ENCODE measurements at regions not wholly inside any gene's neighbourhood (a gene's known extent, or its start where the extent isn't known, plus 50 kb on each side); places are given as distances from the start of the nearest gene placed in this dataset.
"Not testable (repeated sequence)": the region's sequence is repeated elsewhere in the genome, so short reads cannot be mapped to it uniquely, and the experiment has no call there.

DNA sequence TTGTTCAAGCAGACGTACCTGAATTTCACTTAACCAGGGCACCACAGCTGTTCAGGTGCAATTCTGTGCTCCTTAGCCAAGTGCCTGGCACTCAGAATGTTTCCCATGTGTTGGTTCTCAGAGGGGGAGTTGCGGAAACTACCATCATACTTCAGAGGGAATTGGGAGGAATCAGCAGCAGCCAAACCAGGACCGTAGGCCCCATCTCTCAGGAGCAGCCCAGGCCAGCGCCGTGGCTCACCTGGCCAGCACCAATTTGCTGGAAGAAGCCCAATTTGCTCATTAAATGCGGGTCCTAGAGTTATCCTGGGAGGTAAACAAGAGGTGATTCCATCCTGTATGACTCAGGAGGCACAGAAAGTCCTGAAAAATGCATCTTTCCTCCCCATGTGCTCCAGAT, 435.4 kb downstream of the BRD1 start:
- H3K27ac ChIP-seq (ENCODE audit: low read length), result no peak overlapping the region
- CTCF ChIA-PET, result no interaction called here
- no peaks in the 10 kb centered on the region for H3K4me1 Mint-ChIP-seq
- 89% methylated on average over 1 of the region's 6 CpGs for WGBS (ENCODE audit: insufficient coverage)
- ATAC-seq (replicated peaks in 1 of 4), result no peak
- no peaks in the 10 kb centered on the region for H3K36me3 ChIP-seq (ENCODE audit: control insufficient read depth in 2 of 2, extremely low read depth in 1 of 2, insufficient read depth in 1 of 2, low read length in 1 of 2)
- H3K4me3 Mint-ChIP-seq, result no peak overlapping the region
- H3K27me3 Mint-ChIP-seq, result peaks cover 18 to 24% of the 10 kb centered on the region in 2 donors
- no peak overlapping the region for H3K27ac Mint-ChIP-seq
- no peak for DNase-seq
- H3K36me3 Mint-ChIP-seq, result no peaks in the 10 kb centered on the region
- H3K4me3 ChIP-seq (ENCODE audit: control insufficient read depth in 1 of 2, extremely low read depth in 1 of 2, low read length in 1 of 2), result no peak overlapping the region
- peaks cover 0 to 34% of the 10 kb centered on the region in 2 experiments for H3K27me3 ChIP-seq (replicated peaks in 1 of 2; ENCODE audit: control insufficient read depth in 2 of 2, extremely low read depth in 1 of 2, insufficient read depth in 2 of 2, low read length in 1 of 2)
- no peaks in the 10 kb centered on the region for H3K9me3 ChIP-seq
- H3K4me1 ChIP-seq (ENCODE audit: control insufficient read depth in 1 of 2, extremely low read depth in 1 of 2, insufficient read depth in 2 of 2, low read length in 2 of 2), result no peaks in the 10 kb centered on the region
- peaks cover 4 to 8% (median 5%) of the 10 kb centered on the region in 3 donors for H3K9me3 Mint-ChIP-seq
- POLR2A ChIA-PET, result no interaction called here

DNA sequence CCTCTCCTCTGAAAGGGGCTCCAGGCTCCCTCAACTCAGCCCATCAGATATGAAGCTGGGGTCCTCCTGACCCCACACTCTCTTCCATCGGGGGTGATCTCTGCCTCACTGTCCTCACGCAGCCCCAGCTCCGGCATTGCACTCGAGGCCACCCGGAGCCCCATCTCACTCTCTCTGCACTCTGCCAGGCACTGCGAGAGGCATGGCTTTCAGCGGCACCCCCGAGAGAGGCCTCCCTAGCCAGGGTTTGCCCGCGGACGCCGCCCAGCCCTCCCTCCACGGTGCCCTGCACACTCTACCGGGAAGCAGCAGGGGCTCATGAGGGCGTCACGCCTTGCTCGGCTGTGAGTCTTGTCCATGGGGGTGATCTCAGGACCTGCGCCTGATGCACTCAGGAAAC, 436.2 kb downstream of the BRD1 start:
- ATAC-seq (replicated peaks in 1 of 4) (no peak), DNase-seq (no peak)
- POLR2A ChIA-PET, result no interaction called here
- no peaks in the 10 kb centered on the region for H3K36me3 Mint-ChIP-seq
- CTCF ChIA-PET, result no interaction called here
- H3K9me3 ChIP-seq, result no peaks in the 10 kb centered on the region
- no peaks in the 10 kb centered on the region for H3K4me1 Mint-ChIP-seq
- H3K9me3 Mint-ChIP-seq, result peaks cover 4 to 8% (median 5%) of the 10 kb centered on the region in 3 donors
- no peak overlapping the region for H3K27ac Mint-ChIP-seq
- H3K36me3 ChIP-seq (ENCODE audit: control insufficient read depth in 2 of 2, extremely low read depth in 1 of 2, insufficient read depth in 1 of 2, low read length in 1 of 2), result no peaks in the 10 kb centered on the region
- H3K4me1 ChIP-seq (ENCODE audit: control insufficient read depth in 1 of 2, extremely low read depth in 1 of 2, insufficient read depth in 2 of 2, low read length in 2 of 2), result no peaks in the 10 kb centered on the region
- H3K4me3 Mint-ChIP-seq, result no peak overlapping the region
- 81% methylated on average over 14 of the region's 18 CpGs for WGBS (ENCODE audit: insufficient coverage)
- H3K4me3 ChIP-seq (ENCODE audit: control insufficient read depth in 1 of 2, extremely low read depth in 1 of 2, low read length in 1 of 2), result no peak overlapping the region
- no peak overlapping the region for H3K27ac ChIP-seq (ENCODE audit: low read length)
- H3K27me3 ChIP-seq (replicated peaks in 1 of 2; ENCODE audit: control insufficient read depth in 2 of 2, extremely low read depth in 1 of 2, insufficient read depth in 2 of 2, low read length in 1 of 2), result peaks cover 0 to 34% of the 10 kb centered on the region in 2 experiments
- peaks cover 18 to 24% of the 10 kb centered on the region in 2 donors for H3K27me3 Mint-ChIP-seq

DNA sequence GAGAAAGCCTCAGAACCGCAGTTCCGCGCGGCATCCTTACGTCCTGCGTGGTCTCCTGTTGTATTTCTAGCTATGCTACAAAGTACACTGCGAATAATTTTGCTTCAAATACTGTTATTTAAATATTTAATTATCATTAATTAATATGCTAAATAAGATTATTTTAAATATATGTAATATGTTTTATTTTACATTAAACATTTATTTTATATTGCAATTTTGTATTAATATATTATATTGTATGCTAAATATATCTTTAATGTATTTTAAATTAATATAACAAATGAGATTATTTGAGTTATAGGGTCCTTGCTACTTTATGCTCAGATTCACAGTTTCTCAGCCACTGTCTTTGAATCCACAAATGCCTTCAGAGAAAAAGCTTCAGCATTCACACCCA, 436.7 kb downstream of the BRD1 start:
- no peaks in the 10 kb centered on the region for H3K4me1 Mint-ChIP-seq
- CTCF ChIA-PET, result no interaction called here
- no peak overlapping the region for H3K27ac Mint-ChIP-seq
- no peak for ATAC-seq (replicated peaks in 1 of 4)
- POLR2A ChIA-PET, result no interaction called here
- peaks cover 4 to 8% (median 5%) of the 10 kb centered on the region in 3 donors for H3K9me3 Mint-ChIP-seq
- H3K27ac ChIP-seq (ENCODE audit: low read length), result no peak overlapping the region
- no peaks in the 10 kb centered on the region for H3K9me3 ChIP-seq
- no peak overlapping the region for H3K4me3 Mint-ChIP-seq
- H3K4me1 ChIP-seq (ENCODE audit: control insufficient read depth in 1 of 2, extremely low read depth in 1 of 2, insufficient read depth in 2 of 2, low read length in 2 of 2), result no peaks in the 10 kb centered on the region
- DNase-seq, result no peak
- peaks cover 0 to 34% of the 10 kb centered on the region in 2 experiments for H3K27me3 ChIP-seq (replicated peaks in 1 of 2; ENCODE audit: control insufficient read depth in 2 of 2, extremely low read depth in 1 of 2, insufficient read depth in 2 of 2, low read length in 1 of 2)
- H3K27me3 Mint-ChIP-seq, result peaks cover 18 to 24% of the 10 kb centered on the region in 2 donors
- WGBS (ENCODE audit: insufficient coverage), result no CpG with 5 or more reads among the region's 7 CpGs
- no peaks in the 10 kb centered on the region for H3K36me3 Mint-ChIP-seq
- H3K36me3 ChIP-seq (ENCODE audit: control insufficient read depth in 2 of 2, extremely low read depth in 1 of 2, insufficient read depth in 1 of 2, low read length in 1 of 2), result no peaks in the 10 kb centered on the region
- no peak overlapping the region for H3K4me3 ChIP-seq (ENCODE audit: control insufficient read depth in 1 of 2, extremely low read depth in 1 of 2, low read length in 1 of 2)

- H3K4me3 Mint-ChIP-seq, result not testable (repeated sequence)
Measured at GRCh38 chr22:49383909-49384308, 443.8 kb downstream of the BRD1 start.

GRCh38 chr22:49382451-49382735, 445.3 kb downstream of the BRD1 start:
- CTCF ChIA-PET, result no interaction called here
- Histone ChIP-seq H3K9me3 (no peaks in the 10 kb centered on the region), H3K4me3 (ENCODE audit: control insufficient read depth in 1 of 2, extremely low read depth in 1 of 2, low read length in 1 of 2) (no peak overlapping the region), H3K4me1 (ENCODE audit: control insufficient read depth in 1 of 2, extremely low read depth in 1 of 2, insufficient read depth in 2 of 2, low read length in 2 of 2) (no peaks in the 10 kb centered on the region), H3K27ac (ENCODE audit: low read length) (no peak overlapping the region), H3K27me3 (replicated peaks in 1 of 2; ENCODE audit: control insufficient read depth in 2 of 2, extremely low read depth in 1 of 2, insufficient read depth in 2 of 2, low read length in 1 of 2) (peaks cover 0 to 35% of the 10 kb centered on the region in 2 experiments), H3K36me3 (ENCODE audit: control insufficient read depth in 2 of 2, extremely low read depth in 1 of 2, insufficient read depth in 1 of 2, low read length in 1 of 2) (no peaks in the 10 kb centered on the region)
- Mint-ChIP-seq H3K36me3 (no peaks in the 10 kb centered on the region), H3K9me3 (no peaks in the 10 kb centered on the region), H3K4me3 (no peak overlapping the region), H3K27ac (no peak overlapping the region), H3K27me3 (peaks cover 22 to 45% of the 10 kb centered on the region in 2 donors), H3K4me1 (no peaks in the 10 kb centered on the region)
- DNase-seq (no peak), ATAC-seq (replicated peaks in 1 of 4) (no peak)
- 93% methylated on average over 2 of the region's 6 CpGs for WGBS (ENCODE audit: insufficient coverage)
- POLR2A ChIA-PET, result no interaction called here

More at GRCh38 chr22:49383909-49384308, 443.8 kb downstream of the BRD1 start:
- ATAC-seq (replicated peaks in 1 of 4); H3K4me1 ChIP-seq (ENCODE audit: control insufficient read depth in 1 of 2, extremely low read depth in 1 of 2, insufficient read depth in 2 of 2, low read length in 2 of 2); CTCF ChIA-PET; H3K9me3 Mint-ChIP-seq; H3K36me3 ChIP-seq (ENCODE audit: control insufficient read depth in 2 of 2, extremely low read depth in 1 of 2, insufficient read depth in 1 of 2, low read length in 1 of 2); H3K36me3 Mint-ChIP-seq; H3K4me3 ChIP-seq (ENCODE audit: control insufficient read depth in 1 of 2, extremely low read depth in 1 of 2, low read length in 1 of 2); POLR2A ChIA-PET; H3K27ac ChIP-seq (ENCODE audit: low read length); H3K9me3 ChIP-seq; H3K27ac Mint-ChIP-seq; DNase-seq; H3K4me1 Mint-ChIP-seq: not testable (repeated sequence)
- peaks cover 13 to 33% of the 10 kb centered on the region in 2 donors for H3K27me3 Mint-ChIP-seq
- H3K27me3 ChIP-seq (replicated peaks in 1 of 2; ENCODE audit: control insufficient read depth in 2 of 2, extremely low read depth in 1 of 2, insufficient read depth in 2 of 2, low read length in 1 of 2), result peaks cover 0 to 24% of the 10 kb centered on the region in 2 experiments
- WGBS (ENCODE audit: insufficient coverage), result 79% methylated on average over 2 of the region's 7 CpGs

GRCh38 chr22:49381595-49382450, 445.9 kb downstream of the BRD1 start:
- no peaks in the 10 kb centered on the region for H3K36me3 ChIP-seq (ENCODE audit: control insufficient read depth in 2 of 2, extremely low read depth in 1 of 2, insufficient read depth in 1 of 2, low read length in 1 of 2)
- no peak for DNase-seq
- Mint-ChIP-seq H3K36me3 (no peaks in the 10 kb centered on the region), H3K9me3 (no peaks in the 10 kb centered on the region), H3K4me3 (no peak overlapping the region), H3K27me3 (peaks cover 26 to 48% of the 10 kb centered on the region in 2 donors), H3K27ac (no peak overlapping the region), H3K4me1 (no peaks in the 10 kb centered on the region)
- CTCF ChIA-PET, result no interaction called here
- WGBS (ENCODE audit: insufficient coverage), result 70% methylated on average over 15 of the region's 18 CpGs
- ATAC-seq (replicated peaks in 1 of 4), result no peak
- no peak overlapping the region for H3K27ac ChIP-seq (ENCODE audit: low read length)
- H3K4me1 ChIP-seq (ENCODE audit: control insufficient read depth in 1 of 2, extremely low read depth in 1 of 2, insufficient read depth in 2 of 2, low read length in 2 of 2), result no peaks in the 10 kb centered on the region
- H3K27me3 ChIP-seq (replicated peaks in 1 of 2; ENCODE audit: control insufficient read depth in 2 of 2, extremely low read depth in 1 of 2, insufficient read depth in 2 of 2, low read length in 1 of 2), result peaks cover 0 to 38% of the 10 kb centered on the region in 2 experiments
- POLR2A ChIA-PET, result no interaction called here
- H3K9me3 ChIP-seq, result no peaks in the 10 kb centered on the region
- H3K4me3 ChIP-seq (ENCODE audit: control insufficient read depth in 1 of 2, extremely low read depth in 1 of 2, low read length in 1 of 2), result no peak overlapping the region

DNA sequence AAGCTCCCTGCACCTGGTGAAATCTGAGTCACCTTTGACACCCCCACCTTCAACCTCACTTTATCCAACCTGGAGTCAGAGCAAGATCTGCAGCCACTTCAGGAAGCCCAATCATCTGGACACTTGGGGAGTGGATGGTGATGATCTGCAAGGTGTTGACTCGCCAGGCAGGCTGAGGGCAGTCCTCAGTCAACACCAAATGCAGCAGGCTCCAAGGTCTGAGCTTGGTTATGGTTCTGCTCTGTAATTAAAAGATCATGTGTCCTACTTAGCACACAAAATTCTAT, 446.9 kb downstream of the BRD1 start:
- H3K27me3 Mint-ChIP-seq, result peaks cover 26 to 48% of the 10 kb centered on the region in 2 donors
- ATAC-seq (replicated peaks in 1 of 4) (no peak), DNase-seq (no peak)
- no CpG with 5 or more reads among the region's 1 CpG for WGBS (ENCODE audit: insufficient coverage)
- H3K4me1 Mint-ChIP-seq, result no peaks in the 10 kb centered on the region
- no peaks in the 10 kb centered on the region for H3K4me1 ChIP-seq (ENCODE audit: control insufficient read depth in 1 of 2, extremely low read depth in 1 of 2, insufficient read depth in 2 of 2, low read length in 2 of 2)
- no peaks in the 10 kb centered on the region for H3K9me3 Mint-ChIP-seq
- CTCF ChIA-PET, result no interaction called here
- no peak overlapping the region for H3K4me3 ChIP-seq (ENCODE audit: control insufficient read depth in 1 of 2, extremely low read depth in 1 of 2, low read length in 1 of 2)
- no peaks in the 10 kb centered on the region for H3K9me3 ChIP-seq
- no peak overlapping the region for H3K4me3 Mint-ChIP-seq
- H3K27ac Mint-ChIP-seq, result no peak overlapping the region
- peaks cover 0 to 40% of the 10 kb centered on the region in 2 experiments for H3K27me3 ChIP-seq (replicated peaks in 1 of 2; ENCODE audit: control insufficient read depth in 2 of 2, extremely low read depth in 1 of 2, insufficient read depth in 2 of 2, low read length in 1 of 2)
- POLR2A ChIA-PET, result no interaction called here
- H3K36me3 Mint-ChIP-seq, result no peaks in the 10 kb centered on the region
- H3K36me3 ChIP-seq (ENCODE audit: control insufficient read depth in 2 of 2, extremely low read depth in 1 of 2, insufficient read depth in 1 of 2, low read length in 1 of 2), result no peaks in the 10 kb centered on the region
- no peak overlapping the region for H3K27ac ChIP-seq (ENCODE audit: low read length)

Measured in T-cell (primary cell).